Liver (tissue), 3 donors: ENCODE measurements at regions not wholly inside any gene's neighbourhood (a gene's known extent, or its start where the extent isn't known, plus 50 kb on each side); places are given as distances from the start of the nearest gene placed in this dataset.

Source experiments
- CTCF ChIP-seq: fragments of 150-350 bp; IDR thresholded peaks from 2 replicates; pipeline ENCODE4 v1.5.1; 2017; ENCODE audit warnings: improper control_type of control experiment, low read depth, low read length; ENCODE audit not compliant: missing input control
- EGR1 ChIP-seq, 2 donors: IDR thresholded peaks; 2 replicates each; pipeline ENCODE4 v1.6.1; 2016 to 2018; ENCODE audit warnings: antibody characterized with exemption in 2 of 2, low read depth in 2 of 2
- JUND ChIP-seq, 2 donors: IDR thresholded peaks; 2 replicates each; pipeline ENCODE4 v1.6.1; 2016; ENCODE audit warnings: antibody characterized with exemption in 2 of 2
- RAD21 ChIP-seq, 2 donors: IDR thresholded peaks; 2 replicates each; pipeline ENCODE4 v1.6.1; 2016; ENCODE audit warnings: antibody characterized with exemption in 2 of 2, mild to moderate bottlenecking in 2 of 2
- REST ChIP-seq: IDR thresholded peaks from 2 replicates; pipeline ENCODE4 v1.6.1; 2016; ENCODE audit warnings: antibody characterized with exemption, mild to moderate bottlenecking
- SP1 ChIP-seq: IDR thresholded peaks from 2 replicates; pipeline ENCODE4 v1.6.1; 2018; ENCODE audit warnings: antibody characterized with exemption, mild to moderate bottlenecking
- TAF1 ChIP-seq: conservative IDR thresholded peaks from 2 replicates; pipeline ENCODE4 v1.6.1; 2016; ENCODE audit warnings: antibody characterized with exemption, mild to moderate bottlenecking
- TF ChIP-seq, protein P1 (sequence below): IDR thresholded peaks from 2 replicates; pipeline ENCODE4 v1.6.1; 2016; ENCODE audit warnings: antibody characterized with exemption
- donor health status: healthy.
- donor health status: healthy.

DNA sequence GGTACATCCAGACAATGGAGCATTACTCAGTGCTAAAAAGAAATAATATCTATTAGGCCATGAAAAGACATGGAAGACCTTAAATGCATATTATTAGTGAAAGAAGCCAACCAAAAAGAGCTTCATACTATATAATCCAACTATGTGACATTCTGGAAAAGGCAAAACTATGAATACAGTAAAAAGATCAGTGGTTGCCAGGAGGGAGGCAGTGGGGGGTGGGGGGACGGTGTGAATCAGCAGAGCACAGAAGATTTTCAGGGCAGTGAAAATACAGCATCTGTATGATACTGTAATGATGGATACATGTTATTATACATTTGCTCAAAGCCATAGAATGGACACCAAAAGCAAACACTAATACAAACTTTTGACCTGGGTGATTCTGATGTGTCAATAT is 339.4 kb upstream of the SNX7 start:
- no peak for TF ChIP-seq JUND (IDR thresholded peaks at IDR 0.05)
- TF ChIP-seq RAD21 (IDR thresholded peaks at IDR 0.05) = no peak
- TF ChIP-seq, protein P1, sequence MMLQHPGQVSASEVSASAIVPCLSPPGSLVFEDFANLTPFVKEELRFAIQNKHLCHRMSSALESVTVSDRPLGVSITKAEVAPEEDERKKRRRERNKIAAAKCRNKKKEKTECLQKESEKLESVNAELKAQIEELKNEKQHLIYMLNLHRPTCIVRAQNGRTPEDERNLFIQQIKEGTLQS = no peak
- no peak for TF ChIP-seq CTCF
- no peak for TF ChIP-seq TAF1
- TF ChIP-seq REST = no peak
- no peak for TF ChIP-seq SP1
- TF ChIP-seq EGR1 (IDR thresholded peaks at IDR 0.05; ENCODE audit: low read depth in 2 of 2) = no peak
